ENCODE measurements at regions not wholly inside any gene's neighbourhood (a gene's known extent, or its start where the extent isn't known, plus 50 kb on each side); places are given as distances from the start of the nearest gene placed in this dataset.

DNA sequence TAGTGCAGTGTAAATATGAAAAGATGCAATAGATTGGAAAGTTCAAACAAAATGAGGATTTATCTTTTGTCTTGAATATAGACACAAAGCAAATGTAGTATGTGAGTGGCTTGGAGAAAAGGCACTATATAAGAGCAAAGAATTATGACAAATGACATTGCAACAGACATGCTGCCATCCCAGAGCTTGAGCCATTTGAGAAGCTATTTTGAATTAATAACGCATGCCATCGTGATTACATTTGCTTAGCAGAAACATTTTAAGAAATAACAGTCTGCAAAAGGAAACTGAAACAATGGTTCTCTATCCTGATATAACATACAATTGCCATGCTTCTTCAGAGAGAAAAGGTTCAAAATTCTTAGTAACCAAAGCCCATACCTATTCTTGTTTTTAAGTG, 677.1 kb downstream of the ZEB2 start:
- TF ChIP-seq TSHZ2 (CRISPR knock-in tag; IDR thresholded peaks at IDR 0.05): no peak
- no peak for TF ChIP-seq CSDC2 (CRISPR knock-in tag; IDR thresholded peaks at IDR 0.05)
- TF ChIP-seq, protein P1, sequence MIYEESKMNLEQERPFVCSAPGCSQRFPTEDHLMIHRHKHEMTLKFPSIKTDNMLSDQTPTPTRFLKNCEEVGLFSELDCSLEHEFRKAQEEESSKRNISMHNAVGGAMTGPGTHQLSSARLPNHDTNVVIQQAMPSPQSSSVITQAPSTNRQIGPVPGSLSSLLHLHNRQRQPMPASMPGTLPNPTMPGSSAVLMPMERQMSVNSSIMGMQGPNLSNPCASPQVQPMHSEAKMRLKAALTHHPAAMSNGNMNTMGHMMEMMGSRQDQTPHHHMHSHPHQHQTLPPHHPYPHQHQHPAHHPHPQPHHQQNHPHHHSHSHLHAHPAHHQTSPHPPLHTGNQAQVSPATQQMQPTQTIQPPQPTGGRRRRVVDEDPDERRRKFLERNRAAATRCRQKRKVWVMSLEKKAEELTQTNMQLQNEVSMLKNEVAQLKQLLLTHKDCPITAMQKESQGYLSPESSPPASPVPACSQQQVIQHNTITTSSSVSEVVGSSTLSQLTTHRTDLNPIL (CRISPR knock-in tag; IDR thresholded peaks at IDR 0.05; ENCODE audit: low read depth): no peak
- TF ChIP-seq ZFP3 (CRISPR knock-in tag; IDR thresholded peaks at IDR 0.05): no peak
- no peak for TF ChIP-seq TCF4 (CRISPR knock-in tag; IDR thresholded peaks at IDR 0.05; ENCODE audit: borderline replicate concordance)
- TF ChIP-seq ZNF565 (CRISPR knock-in tag; conservative IDR thresholded peaks at IDR 0.05; ENCODE audit: low read depth): no peak
- no peak for TF ChIP-seq ZFP30 (CRISPR knock-in tag; IDR thresholded peaks at IDR 0.05)
- no peak for TF ChIP-seq SNAI2 (CRISPR knock-in tag; IDR thresholded peaks at IDR 0.05)
- TF ChIP-seq POU6F1 (CRISPR knock-in tag; IDR thresholded peaks at IDR 0.05; ENCODE audit: borderline replicate concordance, low read depth): no peak
- TF ChIP-seq ZC3H10 (CRISPR knock-in tag; IDR thresholded peaks at IDR 0.05): no peak
- no peak for TF ChIP-seq ZNF8 (CRISPR knock-in tag; IDR thresholded peaks at IDR 0.05)
- TF ChIP-seq GLIS3 (CRISPR knock-in tag; IDR thresholded peaks at IDR 0.05): no peak
- no peak for TF ChIP-seq ISL1 (CRISPR knock-in tag; IDR thresholded peaks at IDR 0.05)
- TF ChIP-seq OSR1 (CRISPR knock-in tag; IDR thresholded peaks at IDR 0.05): no peak
- TF ChIP-seq TOX (CRISPR knock-in tag; IDR thresholded peaks at IDR 0.05; ENCODE audit: borderline replicate concordance): no peak
- TF ChIP-seq PATZ1 (CRISPR knock-in tag; IDR thresholded peaks at IDR 0.05; ENCODE audit: borderline replicate concordance): no peak

DNA sequence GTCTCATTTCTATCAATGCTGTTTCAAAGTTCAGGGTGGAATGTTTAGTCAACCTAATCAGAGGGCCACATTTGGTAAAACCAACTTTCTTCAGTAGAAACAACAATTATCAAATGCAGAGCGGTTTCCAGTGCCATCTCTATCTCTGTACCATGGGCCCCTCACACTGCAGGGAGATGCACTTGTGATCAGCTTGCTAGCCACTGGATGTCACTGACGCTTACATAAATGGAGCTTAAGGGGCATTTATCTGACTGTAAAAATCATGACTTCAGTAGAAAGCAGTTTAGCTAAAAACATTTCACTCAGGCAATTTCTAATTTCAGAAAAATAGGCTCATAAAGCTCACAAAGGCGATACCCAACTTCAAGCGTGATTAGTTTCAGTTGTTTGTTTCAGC, 678.0 kb downstream of the ZEB2 start:
- TF ChIP-seq BACH2 (CRISPR knock-in tag; IDR thresholded peaks at IDR 0.05; ENCODE audit: borderline replicate concordance) (no peak), TSHZ2 (CRISPR knock-in tag; IDR thresholded peaks at IDR 0.05) (no peak), ZNF70 (CRISPR knock-in tag; IDR thresholded peaks at IDR 0.05) (no peak), SNAI2 (CRISPR knock-in tag; IDR thresholded peaks at IDR 0.05) (no peak), ESRRG (CRISPR knock-in tag; IDR thresholded peaks at IDR 0.05) (no peak), GLIS3 (CRISPR knock-in tag; IDR thresholded peaks at IDR 0.05) (no peak), ZC3H10 (CRISPR knock-in tag; IDR thresholded peaks at IDR 0.05) (no peak), ISL1 (CRISPR knock-in tag; IDR thresholded peaks at IDR 0.05) (no peak), ZNF565 (CRISPR knock-in tag; conservative IDR thresholded peaks at IDR 0.05; ENCODE audit: low read depth) (no peak), OSR1 (CRISPR knock-in tag; IDR thresholded peaks at IDR 0.05) (no peak), PPARA (CRISPR knock-in tag; IDR thresholded peaks at IDR 0.05; ENCODE audit: borderline replicate concordance) (no peak), POU6F1 (CRISPR knock-in tag; IDR thresholded peaks at IDR 0.05; ENCODE audit: borderline replicate concordance, low read depth) (no peak), CSDC2 (CRISPR knock-in tag; IDR thresholded peaks at IDR 0.05) (no peak), PATZ1 (CRISPR knock-in tag; IDR thresholded peaks at IDR 0.05; ENCODE audit: borderline replicate concordance) (no peak), TCF4 (CRISPR knock-in tag; IDR thresholded peaks at IDR 0.05; ENCODE audit: borderline replicate concordance) (no peak), RARB (CRISPR knock-in tag; IDR thresholded peaks at IDR 0.05) (no peak), ARNTL (CRISPR knock-in tag; IDR thresholded peaks at IDR 0.05; ENCODE audit: borderline replicate concordance, low read depth) (no peak)
- TF ChIP-seq, protein P2, sequence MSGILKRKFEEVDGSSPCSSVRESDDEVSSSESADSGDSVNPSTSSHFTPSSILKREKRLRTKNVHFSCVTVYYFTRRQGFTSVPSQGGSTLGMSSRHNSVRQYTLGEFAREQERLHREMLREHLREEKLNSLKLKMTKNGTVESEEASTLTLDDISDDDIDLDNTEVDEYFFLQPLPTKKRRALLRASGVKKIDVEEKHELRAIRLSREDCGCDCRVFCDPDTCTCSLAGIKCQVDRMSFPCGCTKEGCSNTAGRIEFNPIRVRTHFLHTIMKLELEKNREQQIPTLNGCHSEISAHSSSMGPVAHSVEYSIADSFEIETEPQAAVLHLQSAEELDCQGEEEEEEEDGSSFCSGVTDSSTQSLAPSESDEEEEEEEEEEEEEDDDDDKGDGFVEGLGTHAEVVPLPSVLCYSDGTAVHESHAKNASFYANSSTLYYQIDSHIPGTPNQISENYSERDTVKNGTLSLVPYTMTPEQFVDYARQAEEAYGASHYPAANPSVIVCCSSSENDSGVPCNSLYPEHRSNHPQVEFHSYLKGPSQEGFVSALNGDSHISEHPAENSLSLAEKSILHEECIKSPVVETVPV (CRISPR knock-in tag; IDR thresholded peaks at IDR 0.05): no peak
- peak; percentile 66 for ATAC-seq

More for the DNA sequence above, 677.1 kb downstream of the ZEB2 start:
- ATAC-seq: no peak
